ENCODE measurements at regions not wholly inside any gene's neighbourhood (a gene's known extent, or its start where the extent isn't known, plus 50 kb on each side); places are given as distances from the start of the nearest gene placed in this dataset.

DNA sequence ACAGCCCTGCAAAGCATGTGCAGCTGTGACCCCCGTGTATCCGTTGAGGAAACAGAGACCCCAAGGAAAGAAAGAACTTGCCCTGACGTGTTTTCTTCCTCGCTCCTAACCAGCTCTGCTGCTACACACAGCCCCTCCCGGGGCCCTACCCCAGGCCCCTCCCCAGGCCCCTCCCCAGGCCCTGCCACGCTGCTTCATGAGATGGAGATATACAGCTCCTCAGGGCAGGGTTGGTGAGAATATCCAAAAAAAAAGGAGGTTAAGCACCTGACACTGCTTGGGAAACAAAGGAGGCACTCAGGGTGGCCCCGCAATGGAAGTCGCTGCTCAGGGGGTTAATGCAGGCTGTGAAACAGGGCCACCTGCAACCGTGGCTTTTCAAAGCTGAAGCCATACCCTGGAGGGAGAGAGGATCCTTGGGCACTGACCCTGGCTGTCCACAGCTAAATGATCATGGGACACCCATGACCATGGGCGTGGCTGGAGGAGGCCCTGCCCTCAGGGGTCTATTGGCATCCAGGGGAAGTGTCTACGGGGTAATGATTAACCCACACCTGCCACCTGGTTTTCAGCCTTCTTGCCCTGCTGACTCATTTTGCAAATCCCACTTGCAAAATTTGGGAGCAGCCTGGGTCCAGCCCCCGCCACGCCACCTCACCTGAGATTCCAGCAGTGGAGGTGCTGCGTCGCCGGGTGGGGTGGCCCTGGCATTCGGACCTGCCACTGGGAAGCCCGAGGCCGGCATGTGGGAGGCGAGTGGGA lies 112.1 kb upstream of the ANO1 start:
- Histone ChIP-seq H3K27me3 (ENCODE audit: control insufficient read depth in 1 of 2, insufficient read depth in 2 of 2, low read length in 2 of 2) (no peaks in the 10 kb centered on the region), H3K27ac (ENCODE audit: low read depth in 1 of 2, low read length in 2 of 2) (no peak overlapping the region), H3K36me3 (ENCODE audit: insufficient read depth, low read length) (no peaks in the 10 kb centered on the region), H3K4me3 (ENCODE audit: low read length) (no peak overlapping the region), H3K9me3 (ENCODE audit: control insufficient read depth in 1 of 2, insufficient read depth in 1 of 2, low read length in 2 of 2) (peaks cover 5 to 12% of the 10 kb centered on the region in 2 experiments), H3K4me1 (ENCODE audit: insufficient read depth, low read length) (no peaks in the 10 kb centered on the region)
- no peak overlapping the region for H3K27ac Mint-ChIP-seq
- H3K9me3 Mint-ChIP-seq: no peaks in the 10 kb centered on the region
- ATAC-seq (ENCODE audit: poor library complexity) (no peak), DNase-seq (no peak)
- ChIA-PET CTCF (no interaction called here), POLR2A (no interaction called here)
- TF ChIP-seq, protein P1, sequence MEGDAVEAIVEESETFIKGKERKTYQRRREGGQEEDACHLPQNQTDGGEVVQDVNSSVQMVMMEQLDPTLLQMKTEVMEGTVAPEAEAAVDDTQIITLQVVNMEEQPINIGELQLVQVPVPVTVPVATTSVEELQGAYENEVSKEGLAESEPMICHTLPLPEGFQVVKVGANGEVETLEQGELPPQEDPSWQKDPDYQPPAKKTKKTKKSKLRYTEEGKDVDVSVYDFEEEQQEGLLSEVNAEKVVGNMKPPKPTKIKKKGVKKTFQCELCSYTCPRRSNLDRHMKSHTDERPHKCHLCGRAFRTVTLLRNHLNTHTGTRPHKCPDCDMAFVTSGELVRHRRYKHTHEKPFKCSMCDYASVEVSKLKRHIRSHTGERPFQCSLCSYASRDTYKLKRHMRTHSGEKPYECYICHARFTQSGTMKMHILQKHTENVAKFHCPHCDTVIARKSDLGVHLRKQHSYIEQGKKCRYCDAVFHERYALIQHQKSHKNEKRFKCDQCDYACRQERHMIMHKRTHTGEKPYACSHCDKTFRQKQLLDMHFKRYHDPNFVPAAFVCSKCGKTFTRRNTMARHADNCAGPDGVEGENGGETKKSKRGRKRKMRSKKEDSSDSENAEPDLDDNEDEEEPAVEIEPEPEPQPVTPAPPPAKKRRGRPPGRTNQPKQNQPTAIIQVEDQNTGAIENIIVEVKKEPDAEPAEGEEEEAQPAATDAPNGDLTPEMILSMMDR (IDR thresholded peaks at IDR 0.05): no peak
- peaks cover 8% of the 10 kb centered on the region for H3K4me1 Mint-ChIP-seq (ENCODE audit: low read depth)
- peaks cover 11% of the 10 kb centered on the region for H3K27me3 Mint-ChIP-seq
- intact Hi-C loops (cut with DNase I, micrococcal nuclease): no loop called here
- no peaks in the 10 kb centered on the region for H3K36me3 Mint-ChIP-seq (ENCODE audit: low read depth)
- H3K4me3 Mint-ChIP-seq: no peak overlapping the region

DNA sequence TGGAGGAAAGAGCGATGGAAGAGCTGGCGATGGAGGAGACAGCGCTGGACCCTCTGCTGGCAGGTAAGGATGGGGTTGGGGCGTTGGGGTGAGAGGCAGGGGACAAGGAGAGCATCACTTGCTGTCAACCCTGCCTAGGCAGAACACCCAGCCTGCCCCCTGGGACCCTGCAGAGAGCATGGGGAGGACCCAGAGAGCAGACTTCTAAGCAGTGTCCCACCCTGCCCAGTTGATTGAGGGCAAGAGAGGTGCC lies 111.6 kb upstream of the ANO1 start:
- Mint-ChIP-seq H3K9me3 (no peaks in the 10 kb centered on the region), H3K4me3 (no peak overlapping the region), H3K4me1 (ENCODE audit: low read depth) (peaks cover 8% of the 10 kb centered on the region), H3K27me3 (peaks cover 11% of the 10 kb centered on the region), H3K27ac (no peak overlapping the region), H3K36me3 (ENCODE audit: low read depth) (no peaks in the 10 kb centered on the region)
- intact Hi-C loops (cut with DNase I, micrococcal nuclease): no loop called here
- Histone ChIP-seq H3K4me1 (ENCODE audit: insufficient read depth, low read length) (no peaks in the 10 kb centered on the region), H3K4me3 (ENCODE audit: low read length) (no peak overlapping the region), H3K36me3 (ENCODE audit: insufficient read depth, low read length) (no peaks in the 10 kb centered on the region), H3K9me3 (ENCODE audit: control insufficient read depth in 1 of 2, insufficient read depth in 1 of 2, low read length in 2 of 2) (peaks cover 4 to 9% of the 10 kb centered on the region in 2 experiments), H3K27me3 (ENCODE audit: control insufficient read depth in 1 of 2, insufficient read depth in 2 of 2, low read length in 2 of 2) (no peaks in the 10 kb centered on the region), H3K27ac (ENCODE audit: low read depth in 1 of 2, low read length in 2 of 2) (no peak overlapping the region)
- DNase-seq: no peak
- ATAC-seq (ENCODE audit: poor library complexity): no peak
- ChIA-PET CTCF (no interaction called here), POLR2A (no interaction called here)
- TF ChIP-seq, protein P1 (IDR thresholded peaks at IDR 0.05): no peak

DNA sequence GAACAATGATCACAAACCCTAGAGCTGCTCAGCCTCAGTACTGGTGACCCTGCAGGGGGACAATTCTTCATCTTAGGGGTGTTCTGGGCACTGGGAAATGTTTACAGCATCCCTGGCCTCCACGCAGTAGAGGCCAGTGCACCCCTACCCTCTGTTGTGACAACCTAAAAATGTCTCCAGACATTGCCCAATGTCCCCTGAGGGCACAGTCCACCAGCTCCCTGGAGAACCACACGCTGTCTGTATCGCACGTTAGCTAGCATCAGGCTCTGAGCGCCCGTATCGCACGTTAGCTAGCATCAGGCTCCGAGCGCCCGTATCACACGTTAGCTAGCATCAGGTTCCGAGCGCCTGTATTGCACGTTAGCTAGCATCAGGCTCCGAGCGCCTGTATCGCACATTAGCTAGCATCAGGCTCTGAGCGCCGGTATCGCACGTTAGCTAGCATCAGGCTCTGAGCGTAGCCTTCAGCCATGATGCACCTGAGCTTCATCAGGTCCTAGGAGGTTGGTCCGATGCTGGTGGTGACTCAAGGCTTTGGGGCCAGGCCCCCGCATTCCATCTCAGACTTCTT lies 111.1 kb upstream of the ANO1 start:
- H3K4me3 ChIP-seq (ENCODE audit: low read length): no peak overlapping the region
- intact Hi-C loops (cut with DNase I, micrococcal nuclease): no loop called here
- no peaks in the 10 kb centered on the region for H3K36me3 ChIP-seq (ENCODE audit: insufficient read depth, low read length)
- Mint-ChIP-seq H3K27ac (no peak overlapping the region), H3K36me3 (ENCODE audit: low read depth) (no peaks in the 10 kb centered on the region), H3K9me3 (no peaks in the 10 kb centered on the region), H3K4me1 (ENCODE audit: low read depth) (peaks cover 8% of the 10 kb centered on the region), H3K4me3 (no peak overlapping the region), H3K27me3 (peaks cover 11% of the 10 kb centered on the region)
- no peak overlapping the region for H3K27ac ChIP-seq (ENCODE audit: low read depth in 1 of 2, low read length in 2 of 2)
- peaks cover 0 to 4% of the 10 kb centered on the region in 2 experiments for H3K9me3 ChIP-seq (ENCODE audit: control insufficient read depth in 1 of 2, insufficient read depth in 1 of 2, low read length in 2 of 2)
- H3K4me1 ChIP-seq (ENCODE audit: insufficient read depth, low read length): no peaks in the 10 kb centered on the region
- ChIA-PET CTCF (no interaction called here), POLR2A (no interaction called here)
- H3K27me3 ChIP-seq (ENCODE audit: control insufficient read depth in 1 of 2, insufficient read depth in 2 of 2, low read length in 2 of 2): no peaks in the 10 kb centered on the region
- DNase-seq (no peak), ATAC-seq (ENCODE audit: poor library complexity) (no peak)
- TF ChIP-seq, protein P1 (IDR thresholded peaks at IDR 0.05): no peak

All from CD4-positive, alpha-beta T cell (primary cell).